Astrocyte of the cerebellum (primary cell): ENCODE measurements at regions not wholly inside any gene's neighbourhood (a gene's known extent, or its start where the extent isn't known, plus 50 kb on each side); places are given as distances from the start of the nearest gene placed in this dataset.

Source experiments
- DNase-seq: peaks from one replicate; pipeline ENCODE4 v3.0.0-alpha.2; 2011; ENCODE audit warnings: low read depth
- H3K4me3 ChIP-seq: 2 replicates; pipeline ENCODE4 v1.5.1; 2011; ENCODE audit warnings: mild to moderate bottlenecking, low read depth, low read length, moderate library complexity
- CTCF ChIP-seq: IDR thresholded peaks from 2 replicates; pipeline ENCODE4 v1.5.1; 2012; ENCODE audit warnings: low read length, low read depth, moderate library complexity, mild to moderate bottlenecking; ENCODE audit errors: missing control alignments
- in situ Hi-C: cut with HindIII; loops from 2 replicates; pipeline ENCODE4 v1.10.0; 2017; ENCODE audit warnings: low sequenced_read_pairs

GRCh38 chr10:104540181-104540580 lies 100.9 kb upstream of the SORCS3 start:
- DNase-seq = no peak
- in situ Hi-C loops = no loop called here
- H3K4me3 ChIP-seq = no peak overlapping the region
- no peak for TF ChIP-seq CTCF

DNA sequence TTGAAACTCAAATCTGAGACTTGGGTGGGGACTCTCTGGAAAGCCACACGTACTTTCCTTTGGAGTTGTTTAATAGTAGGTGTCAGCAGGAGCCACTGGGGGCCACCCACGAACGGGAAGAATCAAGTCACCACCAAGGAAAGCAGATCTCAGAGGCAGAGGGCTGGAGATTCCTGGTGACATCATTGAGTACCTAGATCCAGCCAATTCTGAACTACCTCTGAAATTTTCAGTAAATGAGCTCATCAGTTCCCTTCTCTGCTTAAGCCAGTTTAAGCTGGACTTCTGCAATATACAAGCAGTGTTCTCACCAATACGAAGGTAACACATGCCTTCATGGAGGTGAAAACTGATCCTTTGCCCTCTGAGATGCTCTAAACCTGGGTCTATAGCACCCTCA lies 99.3 kb upstream of the SORCS3 start:
- DNase-seq = no peak
- in situ Hi-C loops = no loop called here
- no peak for TF ChIP-seq CTCF
- no peak overlapping the region for H3K4me3 ChIP-seq

DNA sequence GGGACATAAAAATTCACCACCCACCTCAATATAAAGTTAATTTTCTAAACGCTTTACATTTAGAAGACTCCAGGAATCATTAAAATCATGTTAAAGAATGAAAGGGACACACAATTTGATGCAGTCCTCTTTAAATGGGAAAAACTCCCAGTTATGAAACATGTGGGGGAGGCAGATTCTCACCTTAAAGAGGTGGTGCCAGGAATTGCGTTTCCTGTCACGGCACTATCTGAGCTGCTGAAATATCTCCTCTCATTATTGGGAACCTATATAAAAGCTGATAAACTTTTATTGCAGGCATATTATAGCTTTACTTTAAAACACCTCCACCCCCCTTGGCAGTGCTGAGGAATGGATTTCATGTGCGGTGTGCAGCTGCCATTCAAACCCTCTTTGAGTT lies 94.8 kb upstream of the SORCS3 start:
- H3K4me3 ChIP-seq = no peak overlapping the region
- no peak for TF ChIP-seq CTCF
- in situ Hi-C loops = no loop called here
- DNase-seq = no peak

DNA sequence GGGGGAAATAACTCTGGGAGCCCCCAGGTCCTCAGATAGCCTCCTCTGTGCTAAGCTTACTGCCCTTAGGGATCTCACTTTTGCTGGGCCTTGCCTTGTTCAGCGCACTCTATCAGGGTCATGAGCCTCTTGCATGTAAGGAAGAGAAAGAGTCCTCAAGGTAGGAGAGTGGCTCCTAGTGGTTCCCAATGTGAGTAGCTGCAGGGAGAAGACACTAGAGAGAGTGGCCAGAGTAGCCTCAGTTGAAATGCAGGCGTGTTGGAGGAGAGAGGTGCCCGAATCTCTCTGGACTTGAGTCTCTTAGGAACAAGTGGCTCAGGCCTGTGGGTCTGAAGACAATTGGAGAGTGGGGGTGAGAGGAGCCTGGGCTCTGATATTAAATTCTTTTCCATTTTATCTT lies 94.3 kb upstream of the SORCS3 start:
- no peak for TF ChIP-seq CTCF
- DNase-seq = no peak
- no peak overlapping the region for H3K4me3 ChIP-seq
- in situ Hi-C loops = no loop called here

- in situ Hi-C loops = no loop called here
- no peak for TF ChIP-seq CTCF
Observed at GRCh38 chr10:104548090-104548489, 93.0 kb upstream of the SORCS3 start.

DNA sequence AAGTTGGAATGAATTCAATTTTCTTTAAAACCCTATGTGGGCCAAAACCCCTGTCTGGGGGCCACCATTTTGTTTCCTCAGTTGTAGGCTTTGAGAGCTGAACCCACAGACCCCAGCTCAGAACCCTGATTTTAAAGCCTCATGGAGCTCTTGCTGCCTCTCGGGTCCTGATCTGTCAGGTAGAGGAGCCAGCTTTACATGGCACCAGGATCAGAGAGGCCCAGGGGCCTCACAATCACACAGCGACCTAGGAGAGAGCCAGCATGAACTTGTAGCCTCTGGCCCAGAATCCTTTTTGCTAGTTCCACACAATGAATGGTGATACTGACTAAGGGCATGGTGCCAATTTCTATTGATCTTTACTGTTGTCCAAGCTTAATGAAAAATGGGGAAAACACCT lies 84.3 kb upstream of the SORCS3 start:
- no peak overlapping the region for H3K4me3 ChIP-seq
- no peak for TF ChIP-seq CTCF
- no peak for DNase-seq
- in situ Hi-C loops = no loop called here

More at GRCh38 chr10:104548090-104548489, 93.0 kb upstream of the SORCS3 start:
- DNase-seq = peak; percentile 8
- no peak overlapping the region for H3K4me3 ChIP-seq

DNA sequence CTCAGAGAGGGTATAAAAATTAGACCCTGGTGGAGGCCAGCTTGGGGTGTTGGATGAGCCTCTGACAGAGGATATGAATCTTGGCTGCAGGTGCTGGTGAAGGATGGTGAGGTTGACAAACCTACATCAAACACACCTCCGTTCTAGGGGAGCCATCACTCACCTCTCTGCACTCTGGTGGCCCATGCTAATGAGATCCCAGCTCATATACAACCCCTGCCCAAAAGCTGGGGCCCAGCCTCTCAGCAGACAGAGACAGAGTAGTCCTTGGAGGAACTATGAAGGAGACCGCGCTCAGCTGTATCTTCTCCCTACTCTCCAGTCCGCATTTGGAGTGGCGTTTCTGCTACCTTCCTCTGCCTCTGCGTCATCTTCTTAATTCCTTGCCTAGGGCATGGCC lies 83.1 kb upstream of the SORCS3 start:
- no peak overlapping the region for H3K4me3 ChIP-seq
- in situ Hi-C loops = no loop called here
- no peak for DNase-seq
- no peak for TF ChIP-seq CTCF
